Left renal pelvis (tissue), 4 donors: ENCODE measurements at regions not wholly inside any gene's neighbourhood (a gene's known extent, or its start where the extent isn't known, plus 50 kb on each side); places are given as distances from the start of the nearest gene placed in this dataset.
"Not testable (repeated sequence)": the region's sequence is repeated elsewhere in the genome, so short reads cannot be mapped to it uniquely, and the experiment has no call there.

Experiments used
- DNase-seq, 4 donors: peaks; one replicate each; pipeline ENCODE4 v3.0.0-alpha.2; 2013; ENCODE audit warnings: low read depth in 4 of 4, low spot score in 3 of 4

DNA sequence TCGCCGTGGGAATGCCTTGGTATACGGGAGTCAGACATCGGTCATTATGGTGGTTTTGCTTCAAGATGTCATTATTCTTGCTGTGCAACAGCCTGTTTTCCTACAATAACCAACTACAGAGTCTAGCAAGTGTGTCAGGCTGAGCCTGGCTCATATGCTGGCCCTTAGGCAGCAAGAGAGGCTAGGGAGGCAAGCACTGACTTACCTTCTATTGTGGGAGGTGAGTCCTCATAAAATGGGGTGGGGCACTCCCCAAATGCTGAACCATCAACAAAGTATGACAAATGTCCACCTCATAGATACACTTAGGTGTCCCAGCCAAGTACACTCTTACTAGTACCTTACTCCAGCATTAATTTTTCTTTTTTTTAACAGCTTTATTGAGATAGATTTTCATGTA, 77.0 kb upstream of the ATL2 start:
- no peak for DNase-seq

- DNase-seq: not testable (repeated sequence)
Observed at GRCh38 chr2:38451778-38452177, 74.7 kb upstream of the ATL2 start.

DNA sequence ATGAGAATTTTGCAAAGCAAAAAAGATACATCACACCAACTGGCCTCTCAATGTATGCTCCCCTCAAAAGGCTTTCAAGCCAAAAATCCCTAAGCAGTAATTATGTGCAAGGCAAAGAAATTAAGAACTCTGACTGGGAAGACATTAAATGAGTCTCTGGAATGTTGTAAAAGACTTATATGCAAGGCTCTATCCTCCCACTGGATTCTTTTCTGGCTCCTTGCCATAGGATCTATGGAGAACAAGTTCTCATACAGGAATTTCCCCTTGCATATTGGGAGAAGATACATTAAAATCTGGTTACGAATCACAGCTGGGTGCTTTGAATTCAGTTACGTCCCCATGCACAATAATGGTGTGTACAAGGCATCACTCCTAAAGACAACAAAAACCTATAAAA, 73.4 kb upstream of the ATL2 start:
- no peak for DNase-seq

- DNase-seq: no peak
Observed at GRCh38 chr2:38448692-38449410, 71.8 kb upstream of the ATL2 start.

DNA sequence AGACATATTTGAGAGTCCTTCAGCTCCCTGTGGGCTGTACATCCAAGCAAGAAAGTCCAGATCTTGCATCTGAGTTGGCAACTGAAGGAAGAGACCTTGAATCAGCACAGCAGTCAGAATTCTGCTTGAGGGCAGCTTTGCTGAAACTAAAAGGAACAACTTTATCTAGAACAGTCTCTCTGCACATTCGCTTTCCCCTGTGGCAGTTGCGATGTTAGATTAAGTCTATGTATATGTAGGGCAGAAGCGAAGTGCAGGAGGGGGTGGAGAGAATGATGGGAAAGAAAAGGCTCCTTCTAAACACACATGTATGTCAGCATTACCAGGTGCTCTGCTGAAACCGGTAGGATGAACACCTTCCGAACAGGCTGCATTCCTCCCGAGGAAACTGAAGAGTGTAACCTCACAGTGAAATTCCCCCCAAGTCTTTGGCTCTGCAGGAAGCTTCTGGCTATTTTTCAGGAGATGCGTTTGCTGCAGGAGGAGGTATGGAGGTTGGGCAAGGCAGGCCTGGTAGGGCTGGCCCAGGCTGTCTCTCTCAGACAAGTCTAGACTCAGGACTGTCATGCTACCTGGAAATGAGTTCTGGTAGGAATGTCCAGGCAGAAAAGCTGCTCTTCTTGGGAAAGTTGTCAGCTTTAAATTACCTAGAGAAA, 70.0 kb upstream of the ATL2 start:
- DNase-seq: no peak

DNA sequence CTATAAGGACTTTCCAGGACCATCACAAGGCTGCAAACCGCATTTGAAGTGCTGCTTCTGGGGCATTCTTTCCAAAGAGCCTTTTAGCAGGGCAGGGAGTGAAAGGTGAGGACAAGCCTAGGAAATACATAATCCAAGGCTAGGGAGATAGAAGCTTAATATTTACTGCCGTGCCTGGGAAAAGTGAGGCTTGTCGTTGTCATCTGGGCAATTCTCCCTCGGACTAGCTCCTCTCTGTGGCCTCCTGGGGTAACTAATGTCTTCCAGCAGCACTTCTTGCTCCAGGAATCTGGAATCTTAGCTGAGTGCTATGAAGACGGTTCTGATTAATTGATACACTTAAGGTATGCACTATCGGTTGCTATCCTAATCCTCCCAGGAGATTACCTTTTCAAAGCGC, 69.3 kb upstream of the ATL2 start:
- DNase-seq: no peak

GRCh38 chr2:38444247-38444646, 67.2 kb upstream of the ATL2 start:
- DNase-seq: no peak

GRCh38 chr2:38442643-38443541, 65.8 kb upstream of the ATL2 start:
- no peak for DNase-seq

GRCh38 chr2:38441346-38441745, 64.3 kb upstream of the ATL2 start:
- no peak for DNase-seq

- no peak for DNase-seq
Observed at GRCh38 chr2:38440655-38441054, 63.6 kb upstream of the ATL2 start.

DNA sequence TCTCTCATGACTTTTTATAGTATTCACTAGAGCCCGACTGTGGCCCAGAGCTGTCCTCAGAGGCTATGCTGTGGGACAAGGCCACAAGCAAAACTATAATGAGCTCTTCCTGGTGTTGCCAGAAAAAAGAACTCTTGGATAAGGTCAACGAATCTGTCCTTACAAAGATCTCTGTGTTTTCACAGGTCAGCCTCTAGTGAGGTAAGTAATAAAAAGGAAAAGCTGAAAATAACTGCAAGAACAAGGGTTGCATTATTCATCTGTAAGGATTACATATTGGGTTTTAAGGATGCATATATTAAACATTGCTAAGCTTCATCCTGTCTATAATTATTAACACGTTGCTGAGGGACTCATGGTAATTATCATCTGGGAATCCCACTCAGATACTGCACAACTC, 62.8 kb upstream of the ATL2 start:
- DNase-seq: no peak

GRCh38 chr2:38438883-38439612, 62.0 kb upstream of the ATL2 start:
- DNase-seq: no peak

GRCh38 chr2:38438133-38438882, 61.2 kb upstream of the ATL2 start:
- DNase-seq: no peak

GRCh38 chr2:38436227-38436664, 59.2 kb upstream of the ATL2 start:
- DNase-seq: no peak

GRCh38 chr2:38435775-38436174, 58.7 kb upstream of the ATL2 start:
- DNase-seq: no peak

GRCh38 chr2:38434595-38434994, 57.5 kb upstream of the ATL2 start:
- no peak for DNase-seq

DNA sequence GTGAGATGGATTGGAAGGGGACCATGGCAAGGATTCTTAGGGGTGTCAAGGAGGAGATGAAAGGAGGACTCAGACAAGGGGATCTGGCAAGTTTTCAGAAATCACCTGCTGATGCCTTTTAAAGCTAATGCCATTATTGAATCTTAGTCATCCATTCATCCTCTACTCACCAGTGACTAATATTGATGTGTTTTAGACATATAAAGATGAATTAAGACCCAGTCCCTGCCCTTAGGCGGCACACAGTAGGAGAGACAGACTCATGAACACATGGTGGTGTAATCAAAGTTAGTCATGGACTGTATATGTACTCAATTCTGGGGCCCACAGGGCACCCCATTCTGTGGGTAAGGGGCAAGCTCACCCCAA, 56.5 kb upstream of the ATL2 start:
- DNase-seq: no peak

DNA sequence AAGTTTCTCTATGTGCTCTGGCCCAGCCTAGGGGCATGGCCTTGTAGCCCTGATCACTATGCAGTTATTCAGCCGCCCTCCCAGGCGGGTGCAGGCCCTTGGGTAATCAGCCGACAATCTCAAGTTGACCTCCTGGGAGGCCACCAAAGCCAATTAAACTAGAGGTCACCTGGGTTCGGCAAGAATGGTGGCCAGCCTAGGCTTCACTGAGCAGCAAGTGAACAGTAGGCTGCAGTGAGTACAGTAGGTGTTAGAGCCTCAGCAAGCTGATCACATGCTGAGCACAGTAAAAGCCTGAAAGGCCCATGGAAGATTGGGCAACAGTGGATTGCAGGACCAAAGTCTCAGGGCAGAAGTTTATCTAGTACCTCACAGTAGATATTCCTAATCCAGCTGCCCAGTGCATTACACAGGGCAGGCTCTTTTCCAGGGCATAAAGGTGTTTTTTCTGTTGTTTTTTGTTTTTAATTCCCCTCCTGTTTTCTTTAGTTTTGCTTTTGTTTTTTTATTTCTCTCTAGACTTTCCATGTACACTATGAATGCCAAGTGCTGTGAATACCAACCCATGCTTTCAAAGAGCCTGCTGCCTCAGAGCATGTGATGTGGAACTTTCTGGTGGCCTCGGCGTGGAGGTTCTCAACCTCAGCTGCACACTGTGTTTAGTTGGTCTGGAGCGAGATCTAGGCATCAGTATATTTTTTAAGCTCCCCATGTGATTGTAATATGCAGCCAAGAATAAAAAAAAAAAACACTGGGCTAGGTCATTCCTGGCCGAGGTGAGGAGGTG, 55.9 kb upstream of the ATL2 start:
- DNase-seq: no peak

GRCh38 chr2:38430597-38431207, 53.6 kb upstream of the ATL2 start:
- DNase-seq: no peak
